ENCODE measurements at regions not wholly inside any gene's neighbourhood (a gene's known extent, or its start where the extent isn't known, plus 50 kb on each side); places are given as distances from the start of the nearest gene placed in this dataset.
"Not testable (repeated sequence)": the region's sequence is repeated elsewhere in the genome, so short reads cannot be mapped to it uniquely, and the experiment has no call there.

GRCh38 chrY:7287963-7288362, 376.4 kb upstream of the AMELY start:
- not testable (repeated sequence) for H3K27me3 ChIP-seq (ENCODE audit: control insufficient read depth, insufficient read depth, low read length); H3K4me1 ChIP-seq (ENCODE audit: control insufficient read depth, insufficient read depth, low read length); H3K4me3 ChIP-seq (ENCODE audit: low read length); H3K36me3 ChIP-seq (ENCODE audit: control insufficient read depth, insufficient read depth, low read length); H3K9ac ChIP-seq (ENCODE audit: low read length); H3K9me3 ChIP-seq (ENCODE audit: control insufficient read depth, low read length)

- H3K9ac ChIP-seq (ENCODE audit: low read length): no peak overlapping the region
- H3K4me3 ChIP-seq (ENCODE audit: low read length): no peak overlapping the region
- no peaks in the 10 kb centered on the region for H3K9me3 ChIP-seq (ENCODE audit: control insufficient read depth, low read length)
- H3K36me3 ChIP-seq (ENCODE audit: control insufficient read depth, insufficient read depth, low read length): no peaks in the 10 kb centered on the region
- H3K4me1 ChIP-seq (ENCODE audit: control insufficient read depth, insufficient read depth, low read length): peaks cover 6% of the 10 kb centered on the region
- no peaks in the 10 kb centered on the region for H3K27me3 ChIP-seq (ENCODE audit: control insufficient read depth, insufficient read depth, low read length)
Observed at GRCh38 chrY:7285388-7285787, 373.8 kb upstream of the AMELY start.

- no peak overlapping the region for H3K9ac ChIP-seq (ENCODE audit: low read length)
- no peak overlapping the region for H3K4me3 ChIP-seq (ENCODE audit: low read length)
- H3K4me1 ChIP-seq (ENCODE audit: control insufficient read depth, insufficient read depth, low read length): peaks cover 11% of the 10 kb centered on the region
- H3K27me3 ChIP-seq (ENCODE audit: control insufficient read depth, insufficient read depth, low read length): no peaks in the 10 kb centered on the region
- H3K9me3 ChIP-seq (ENCODE audit: control insufficient read depth, low read length): no peaks in the 10 kb centered on the region
- H3K36me3 ChIP-seq (ENCODE audit: control insufficient read depth, insufficient read depth, low read length): no peaks in the 10 kb centered on the region
Observed at GRCh38 chrY:7283001-7283400, 371.4 kb upstream of the AMELY start.

GRCh38 chrY:7280151-7280740, 368.7 kb upstream of the AMELY start:
- not testable (repeated sequence) for H3K36me3 ChIP-seq (ENCODE audit: control insufficient read depth, insufficient read depth, low read length); H3K9ac ChIP-seq (ENCODE audit: low read length); H3K27me3 ChIP-seq (ENCODE audit: control insufficient read depth, insufficient read depth, low read length); H3K4me3 ChIP-seq (ENCODE audit: low read length); H3K9me3 ChIP-seq (ENCODE audit: control insufficient read depth, low read length)
- peaks cover 11% of the 10 kb centered on the region for H3K4me1 ChIP-seq (ENCODE audit: control insufficient read depth, insufficient read depth, low read length)

- Histone ChIP-seq H3K4me3 (ENCODE audit: low read length) (peak overlapping the region; percentile 41), H3K9me3 (ENCODE audit: control insufficient read depth, low read length) (no peaks in the 10 kb centered on the region), H3K36me3 (ENCODE audit: control insufficient read depth, insufficient read depth, low read length) (no peaks in the 10 kb centered on the region), H3K9ac (ENCODE audit: low read length) (peak overlapping the region; percentile 62), H3K4me1 (ENCODE audit: control insufficient read depth, insufficient read depth, low read length) (peaks cover 5% of the 10 kb centered on the region), H3K27me3 (ENCODE audit: control insufficient read depth, insufficient read depth, low read length) (no peaks in the 10 kb centered on the region)
Observed at GRCh38 chrY:7275751-7276150, 364.2 kb upstream of the AMELY start.

GRCh38 chrY:7275014-7275413, 363.5 kb upstream of the AMELY start:
- peaks cover 5% of the 10 kb centered on the region for H3K4me1 ChIP-seq (ENCODE audit: control insufficient read depth, insufficient read depth, low read length)
- no peaks in the 10 kb centered on the region for H3K27me3 ChIP-seq (ENCODE audit: control insufficient read depth, insufficient read depth, low read length)
- H3K9me3 ChIP-seq (ENCODE audit: control insufficient read depth, low read length): no peaks in the 10 kb centered on the region
- peak overlapping the region; percentile 62 for H3K9ac ChIP-seq (ENCODE audit: low read length)
- peak overlapping the region; percentile 41 for H3K4me3 ChIP-seq (ENCODE audit: low read length)
- H3K36me3 ChIP-seq (ENCODE audit: control insufficient read depth, insufficient read depth, low read length): no peaks in the 10 kb centered on the region

- H3K4me3 ChIP-seq (ENCODE audit: low read length): no peak overlapping the region
- peaks cover 4% of the 10 kb centered on the region for H3K4me1 ChIP-seq (ENCODE audit: control insufficient read depth, insufficient read depth, low read length)
- H3K9ac ChIP-seq (ENCODE audit: low read length): peak overlapping the region; percentile 62
- no peaks in the 10 kb centered on the region for H3K9me3 ChIP-seq (ENCODE audit: control insufficient read depth, low read length)
- H3K36me3 ChIP-seq (ENCODE audit: control insufficient read depth, insufficient read depth, low read length): no peaks in the 10 kb centered on the region
- H3K27me3 ChIP-seq (ENCODE audit: control insufficient read depth, insufficient read depth, low read length): no peaks in the 10 kb centered on the region
Observed at GRCh38 chrY:7274369-7274913, 362.9 kb upstream of the AMELY start.

GRCh38 chrY:7273587-7274203, 362.1 kb upstream of the AMELY start:
- Histone ChIP-seq H3K4me1 (ENCODE audit: control insufficient read depth, insufficient read depth, low read length) (no peaks in the 10 kb centered on the region), H3K9ac (ENCODE audit: low read length) (peak overlapping the region; percentile 71), H3K4me3 (ENCODE audit: low read length) (peak overlapping the region; percentile 46), H3K36me3 (ENCODE audit: control insufficient read depth, insufficient read depth, low read length) (no peaks in the 10 kb centered on the region), H3K27me3 (ENCODE audit: control insufficient read depth, insufficient read depth, low read length) (no peaks in the 10 kb centered on the region), H3K9me3 (ENCODE audit: control insufficient read depth, low read length) (no peaks in the 10 kb centered on the region)

GRCh38 chrY:7272556-7273195, 361.1 kb upstream of the AMELY start:
- H3K9me3 ChIP-seq (ENCODE audit: control insufficient read depth, low read length): no peaks in the 10 kb centered on the region
- no peak overlapping the region for H3K4me3 ChIP-seq (ENCODE audit: low read length)
- no peaks in the 10 kb centered on the region for H3K4me1 ChIP-seq (ENCODE audit: control insufficient read depth, insufficient read depth, low read length)
- H3K36me3 ChIP-seq (ENCODE audit: control insufficient read depth, insufficient read depth, low read length): no peaks in the 10 kb centered on the region
- peak overlapping the region; percentile 71 for H3K9ac ChIP-seq (ENCODE audit: low read length)
- no peaks in the 10 kb centered on the region for H3K27me3 ChIP-seq (ENCODE audit: control insufficient read depth, insufficient read depth, low read length)

- no peaks in the 10 kb centered on the region for H3K9me3 ChIP-seq (ENCODE audit: control insufficient read depth, low read length)
- no peaks in the 10 kb centered on the region for H3K36me3 ChIP-seq (ENCODE audit: control insufficient read depth, insufficient read depth, low read length)
- no peak overlapping the region for H3K9ac ChIP-seq (ENCODE audit: low read length)
- H3K4me3 ChIP-seq (ENCODE audit: low read length): no peak overlapping the region
- no peaks in the 10 kb centered on the region for H3K4me1 ChIP-seq (ENCODE audit: control insufficient read depth, insufficient read depth, low read length)
- no peaks in the 10 kb centered on the region for H3K27me3 ChIP-seq (ENCODE audit: control insufficient read depth, insufficient read depth, low read length)
Observed at GRCh38 chrY:7263773-7264172, 352.2 kb upstream of the AMELY start.

GRCh38 chrY:7262531-7262930, 351.0 kb upstream of the AMELY start:
- no peaks in the 10 kb centered on the region for H3K9me3 ChIP-seq (ENCODE audit: control insufficient read depth, low read length)
- no peaks in the 10 kb centered on the region for H3K27me3 ChIP-seq (ENCODE audit: control insufficient read depth, insufficient read depth, low read length)
- H3K36me3 ChIP-seq (ENCODE audit: control insufficient read depth, insufficient read depth, low read length): no peaks in the 10 kb centered on the region
- no peak overlapping the region for H3K9ac ChIP-seq (ENCODE audit: low read length)
- H3K4me3 ChIP-seq (ENCODE audit: low read length): no peak overlapping the region
- no peaks in the 10 kb centered on the region for H3K4me1 ChIP-seq (ENCODE audit: control insufficient read depth, insufficient read depth, low read length)

- H3K9ac ChIP-seq (ENCODE audit: low read length): no peak overlapping the region
- H3K9me3 ChIP-seq (ENCODE audit: control insufficient read depth, low read length): no peaks in the 10 kb centered on the region
- H3K27me3 ChIP-seq (ENCODE audit: control insufficient read depth, insufficient read depth, low read length): no peaks in the 10 kb centered on the region
- no peak overlapping the region for H3K4me3 ChIP-seq (ENCODE audit: low read length)
- H3K4me1 ChIP-seq (ENCODE audit: control insufficient read depth, insufficient read depth, low read length): no peaks in the 10 kb centered on the region
- H3K36me3 ChIP-seq (ENCODE audit: control insufficient read depth, insufficient read depth, low read length): no peaks in the 10 kb centered on the region
Observed at GRCh38 chrY:7261254-7261653, 349.7 kb upstream of the AMELY start.

Measured in mucosa of stomach (tissue), 1 donor.